H1 (cell line): ENCODE measurements at regions not wholly inside any gene's neighbourhood (a gene's known extent, or its start where the extent isn't known, plus 50 kb on each side); places are given as distances from the start of the nearest gene placed in this dataset.

Experiments used
- CTCF ChIA-PET: fragments of 300-600 bp; sonication (Branson Sonifier 250); formaldehyde crosslinking; loops from one replicate; lab custom pipeline; 2021; ENCODE audit not compliant: partially characterized antibody; lab: Charles Lee
- POLR2A ChIA-PET: fragments of 300-600 bp; sonication (Branson Sonifier 250); formaldehyde crosslinking; loops from one replicate; lab custom pipeline; 2021; ENCODE audit warnings: inconsistent platforms; ENCODE audit not compliant: partially characterized antibody; lab: Charles Lee
- DNase-seq, 2 experiments: peaks; one replicate each; pipeline versions ENCODE4 v3.0.0 to v3.0.0-alpha.2; 2010 to 2022; ENCODE audit warnings: low spot score in 2 of 2, low read depth in 1 of 2, mixed read lengths in 1 of 2
- FAIRE-seq: peaks from 2 replicates; lab custom pipeline; 2011; peaks lifted over from hg19 to GRCh38; lab: Jason Lieb, UNC
- H2AFZ ChIP-seq: 2 replicates; pipeline ENCODE4 v1.8.1; 2012; ENCODE audit warnings: low read length, inconsistent platforms
- H2AK5ac ChIP-seq: 2 replicates; pipeline ENCODE4 v1.6.1; 2013; ENCODE audit warnings: low read depth, low read length
- H2BK120ac ChIP-seq: replicated peaks from 2 replicates; pipeline ENCODE3; 2013; ENCODE audit warnings: low read depth, low read length, inconsistent platforms
- H2BK12ac ChIP-seq: 2 replicates; pipeline ENCODE4 v1.6.1; 2013; ENCODE audit warnings: low read depth, low read length
- H2BK15ac ChIP-seq: 2 replicates; pipeline ENCODE4 v1.6.1; 2013; ENCODE audit warnings: low read length
- H2BK20ac ChIP-seq: 2 replicates; pipeline ENCODE4 v1.6.1; 2013; ENCODE audit warnings: low read length
- H2BK5ac ChIP-seq: 2 replicates; pipeline ENCODE4 v1.6.1; 2013; ENCODE audit warnings: low read depth, low read length
- H3K14ac ChIP-seq: 2 replicates; pipeline ENCODE4 v1.6.1; 2013; ENCODE audit warnings: inconsistent platforms; ENCODE audit not compliant: insufficient read length
- H3K18ac ChIP-seq: 2 replicates; pipeline ENCODE4 v1.6.1; 2013; ENCODE audit warnings: low read length; ENCODE audit errors: extremely low read depth
- H3K23ac ChIP-seq: 2 replicates; pipeline ENCODE4 v1.6.1; 2013; ENCODE audit warnings: inconsistent platforms; ENCODE audit not compliant: insufficient read length
- H3K23me2 ChIP-seq: 2 replicates; pipeline ENCODE4 v1.6.1; 2013; ENCODE audit warnings: low read depth, low read length
- H3K27ac ChIP-seq: 2 replicates; pipeline ENCODE4 v1.6.1; 2011; ENCODE audit warnings: low read depth, low read length, inconsistent platforms
- H3K27me3 ChIP-seq, 4 experiments: replicated peaks in 1 of 4; 1 replicate in 1 of 4; 2 replicates in 3 of 4; pipeline versions ENCODE4 v1.6.1 to v1.8.1; 2011 to 2013; ENCODE audit warnings: low read length in 3 of 4, mild to moderate bottlenecking in 3 of 4, inconsistent platforms in 2 of 4, mixed read lengths in 2 of 4, moderate library complexity in 1 of 4; ENCODE audit not compliant: control insufficient read depth in 3 of 4, insufficient read depth in 3 of 4; ENCODE audit errors: extremely low read depth in 1 of 4
- H3K36me3 ChIP-seq, 4 experiments: 2 replicates each; pipeline versions ENCODE4 v1.6.1 to v1.8.1; 2011 to 2013; ENCODE audit warnings: mild to moderate bottlenecking in 4 of 4, low read length in 3 of 4, moderate library complexity in 2 of 4, control low read depth in 1 of 4, inconsistent platforms in 1 of 4; ENCODE audit not compliant: insufficient read depth in 4 of 4, control insufficient read depth in 2 of 4
- H3K4ac ChIP-seq: replicated peaks from 2 replicates; pipeline ENCODE3; 2013; ENCODE audit warnings: low read length, low read depth, mixed read lengths, inconsistent platforms; ENCODE audit not compliant: insufficient read length
- H3K4me1 ChIP-seq, 4 experiments: replicated peaks in 1 of 4; 1 replicate in 1 of 4; 2 replicates in 3 of 4; pipeline versions ENCODE4 v1.6.1 to v1.8.1; 2011 to 2013; ENCODE audit warnings: low read length in 3 of 4, inconsistent platforms in 2 of 4, mixed read lengths in 1 of 4; ENCODE audit not compliant: insufficient read depth in 4 of 4, control insufficient read depth in 3 of 4
- H3K4me2 ChIP-seq, 2 experiments: 2 replicates each; pipeline versions ENCODE4 v1.6.1 to v1.8.1; 2011 to 2013; ENCODE audit warnings: low read depth in 2 of 2, low read length in 2 of 2, control low read depth in 1 of 2, inconsistent platforms in 1 of 2, mild to moderate bottlenecking in 1 of 2; ENCODE audit not compliant: insufficient read depth in 1 of 2
- H3K4me3 ChIP-seq, 4 experiments: fragments of 200-600, 300-600 bp in 1 of 4; sonication (generic), shearing (Covaris generic), sonication (Bioruptor Twin) in 1 of 4; 2 replicates each; pipeline versions ENCODE4 v1.5.1 to v1.8.1; 2011 to 2016; ENCODE audit warnings: low read length in 4 of 4, low read depth in 3 of 4, control low read depth in 2 of 4, inconsistent platforms in 2 of 4, mild to moderate bottlenecking in 2 of 4, mixed read lengths in 1 of 4, moderate library complexity in 1 of 4; ENCODE audit not compliant: insufficient read depth in 2 of 4; ENCODE audit errors: extremely low read depth in 1 of 4
- H3K56ac ChIP-seq: replicated peaks from 2 replicates; pipeline ENCODE3; 2013; ENCODE audit warnings: low read depth, mild to moderate bottlenecking, mixed read lengths, low read length, inconsistent platforms; ENCODE audit not compliant: insufficient read length
- H3K79me1 ChIP-seq: 2 replicates; pipeline ENCODE4 v1.6.1; 2013; ENCODE audit warnings: low read depth, low read length, control low read depth
- H3K79me2 ChIP-seq, 2 experiments: 2 replicates each; pipeline versions ENCODE4 v1.6.1 to v1.8.1; 2012 to 2013; ENCODE audit warnings: low read length in 2 of 2, mild to moderate bottlenecking in 2 of 2, inconsistent platforms in 1 of 2; ENCODE audit not compliant: insufficient read depth in 2 of 2, control insufficient read depth in 1 of 2
- H3K9ac ChIP-seq, 4 experiments: replicated peaks in 1 of 4; 1 replicate in 1 of 4; 2 replicates in 3 of 4; pipeline versions ENCODE4 v1.6.1 to v1.8.1; 2011 to 2013; ENCODE audit warnings: low read depth in 3 of 4, low read length in 3 of 4, control low read depth in 2 of 4, mild to moderate bottlenecking in 2 of 4, moderate library complexity in 2 of 4, inconsistent platforms in 1 of 4; ENCODE audit errors: extremely low read depth in 1 of 4
- H3K9me3 ChIP-seq, 2 experiments: 2 replicates each; pipeline versions ENCODE4 v1.6.1 to v1.8.1; 2012 to 2013; ENCODE audit warnings: mild to moderate bottlenecking in 2 of 2, moderate library complexity in 2 of 2, control low read depth in 1 of 2, inconsistent platforms in 1 of 2, low read depth in 1 of 2, low read length in 1 of 2, mixed read lengths in 1 of 2; ENCODE audit not compliant: insufficient read depth in 2 of 2
- H4K20me1 ChIP-seq, 2 experiments: replicated peaks in 1 of 2; 2 replicates each; pipeline versions ENCODE3 to v1.8.1; 2011 to 2013; ENCODE audit warnings: inconsistent platforms in 2 of 2, low read length in 2 of 2, mild to moderate bottlenecking in 1 of 2; ENCODE audit not compliant: insufficient read depth in 2 of 2, control insufficient read depth in 1 of 2
- H4K5ac ChIP-seq: 2 replicates; pipeline ENCODE4 v1.6.1; 2013; ENCODE audit warnings: low read length, low read depth, mixed read lengths, inconsistent platforms; ENCODE audit not compliant: insufficient read length
- H4K8ac ChIP-seq: 2 replicates; pipeline ENCODE4 v1.8.0; 2013; ENCODE audit warnings: mild to moderate bottlenecking, moderate library complexity, low read length, inconsistent platforms; ENCODE audit not compliant: insufficient read depth; ENCODE audit errors: extremely low read depth
- H4K91ac ChIP-seq: replicated peaks from 2 replicates; pipeline ENCODE3; 2013; ENCODE audit warnings: low read length, mixed read lengths, inconsistent platforms; ENCODE audit not compliant: insufficient read length
- CBX5 ChIP-seq: fragments of 300-800, 300-1000 bp; sonication (generic); IDR thresholded peaks from 2 replicates; pipeline ENCODE4 v1.7.1; 2016; ENCODE audit warnings: antibody characterized with exemption, low read length, low read depth
- CREB1 ChIP-seq: IDR thresholded peaks from 2 replicates; pipeline ENCODE4 v1.6.1; 2012; ENCODE audit warnings: inconsistent platforms
- KDM1A ChIP-seq: fragments of 200-600, 300-600 bp; sonication (generic); IDR thresholded peaks from 2 replicates; pipeline ENCODE4 v1.7.1; 2016; ENCODE audit warnings: mild to moderate bottlenecking, low read length, borderline replicate concordance
- MAFK ChIP-seq: IDR thresholded peaks from 2 replicates; pipeline ENCODE4 v1.6.1; 2012; ENCODE audit warnings: low read depth, mild to moderate bottlenecking, improper control_type of control experiment, low read length
- NRF1 ChIP-seq: IDR thresholded peaks from 2 replicates; pipeline ENCODE4 v1.6.1; 2011; ENCODE audit warnings: mild to moderate bottlenecking, low read depth, low read length, improper control_type of control experiment
- POU5F1 ChIP-seq: IDR thresholded peaks from 2 replicates; pipeline ENCODE4 v1.6.1; 2011; ENCODE audit warnings: low read depth, mild to moderate bottlenecking, low read length, moderate library complexity
- RFX5 ChIP-seq: IDR thresholded peaks from 2 replicates; pipeline ENCODE4 v1.6.1; 2011; ENCODE audit warnings: low read depth, low read length, improper control_type of control experiment, borderline replicate concordance
- SUZ12 ChIP-seq: fragments of 200-600 bp; sonication (generic); IDR thresholded peaks from 2 replicates; pipeline ENCODE4 v1.6.1; 2012; ENCODE audit warnings: mild to moderate bottlenecking, inconsistent platforms, low read length, moderate library complexity, mixed read lengths
- WGBS, 2 experiments: shearing (Covaris generic) in 1 of 2; methylation state at CpG; one replicate each; pipeline versions ENCODE4 v1.1.6 to v1.1.7; 2013 to 2015; ENCODE audit warnings: low lambda C conversion rate in 2 of 2, mixed read lengths in 2 of 2, inconsistent platforms in 1 of 2, low coverage in 1 of 2, missing lambda C conversion rate in 1 of 2; ENCODE audit not compliant: insufficient replicate concordance in 2 of 2, insufficient coverage in 1 of 2, insufficient read length in 1 of 2; ENCODE audit errors: extremely low coverage in 1 of 2, missing lambda C conversion rate in 1 of 2; 5-methylcytosine and 5-hydroxymethylcytosine counted together
- TF ChIP-seq, protein P1 (sequence below): IDR thresholded peaks from 2 replicates; pipeline ENCODE4 v1.6.1; 2012; ENCODE audit warnings: inconsistent platforms
- TF ChIP-seq, protein P2 (sequence below): IDR thresholded peaks from 2 replicates; pipeline ENCODE4 v1.6.1; 2012; ENCODE audit warnings: low read length, inconsistent platforms
- TF ChIP-seq, protein P3 (sequence below): IDR thresholded peaks from 2 replicates; pipeline ENCODE4 v1.6.1; 2011; ENCODE audit warnings: low read length, improper control_type of control experiment

DNA sequence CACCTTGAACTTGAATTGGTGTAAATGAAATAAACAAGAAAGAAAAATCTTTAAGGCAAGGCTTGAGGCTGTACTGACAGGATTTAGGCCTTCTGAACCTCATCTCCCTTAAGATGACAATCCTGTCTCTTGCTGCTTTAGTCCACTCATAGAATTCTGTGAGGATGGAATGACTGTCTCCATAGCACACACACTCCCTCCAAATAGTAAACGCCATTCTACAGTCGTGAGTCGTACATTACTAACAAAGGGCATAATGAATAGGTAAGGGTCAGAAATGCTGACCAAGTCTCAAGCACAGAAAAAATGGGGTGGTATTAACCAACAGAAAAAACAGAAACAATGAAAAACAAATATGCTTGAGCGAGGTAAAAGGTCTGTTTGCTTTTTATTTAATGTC, 71.8 kb upstream of the SIMC1 start:
- H4K20me1 ChIP-seq: no peaks in the 10 kb centered on the region
- H2BK12ac ChIP-seq: no peak overlapping the region; the same call in 1 of the 2 replicates
- H3K14ac ChIP-seq: no peak overlapping the region
- 90% methylated on average over 4 of the region's 4 CpGs; no CpG with 5 or more reads in 1 of the 2 experiments for WGBS, 2 experiments
- POLR2A ChIA-PET: no interaction called here
- H2AK5ac ChIP-seq: peak overlapping the region; percentile 67; the same call in 1 of the 2 replicates
- CTCF ChIA-PET: no interaction called here
- no peak overlapping the region for H4K91ac ChIP-seq
- H2BK15ac ChIP-seq: no peak overlapping the region
- H2AFZ ChIP-seq: no peak overlapping the region
- H3K79me1 ChIP-seq: no peaks in the 10 kb centered on the region
- H4K8ac ChIP-seq: no peak overlapping the region
- H3K9me3 ChIP-seq: no peaks in the 10 kb centered on the region
- H3K4me1 ChIP-seq: 0 out of 7 replicates have a peak, but pooled peaks cover 0 to 3% (median 0%) of the 10 kb centered on the region in 4 experiments
- no peak overlapping the region for H3K56ac ChIP-seq
- DNase-seq (no peak), FAIRE-seq (no peak)
- H3K4me2 ChIP-seq: no peak overlapping the region
- H3K4ac ChIP-seq: no peak overlapping the region
- no peak overlapping the region for H3K9ac ChIP-seq
- no peaks in the 10 kb centered on the region for H3K36me3 ChIP-seq
- no peaks in the 10 kb centered on the region; a peak in 3 of 7 replicates for H3K27me3 ChIP-seq
- H2BK5ac ChIP-seq: no peak overlapping the region
- H3K79me2 ChIP-seq: no peaks in the 10 kb centered on the region
- no peak overlapping the region for H2BK120ac ChIP-seq
- H3K23me2 ChIP-seq: no peaks in the 10 kb centered on the region
- H2BK20ac ChIP-seq: no peak overlapping the region
- H4K5ac ChIP-seq: no peak overlapping the region
- no peak overlapping the region for H3K18ac ChIP-seq
- no peak overlapping the region for H3K23ac ChIP-seq
- no peak overlapping the region for H3K27ac ChIP-seq
- H3K4me3 ChIP-seq: no peak overlapping the region
- TF ChIP-seq NRF1 (no peak), MAFK (no peak), POU5F1 (no peak), SUZ12 (no peak), CBX5 (no peak), KDM1A (no peak), CREB1 (no peak), RFX5 (no peak)
- TF ChIP-seq, protein P1, sequence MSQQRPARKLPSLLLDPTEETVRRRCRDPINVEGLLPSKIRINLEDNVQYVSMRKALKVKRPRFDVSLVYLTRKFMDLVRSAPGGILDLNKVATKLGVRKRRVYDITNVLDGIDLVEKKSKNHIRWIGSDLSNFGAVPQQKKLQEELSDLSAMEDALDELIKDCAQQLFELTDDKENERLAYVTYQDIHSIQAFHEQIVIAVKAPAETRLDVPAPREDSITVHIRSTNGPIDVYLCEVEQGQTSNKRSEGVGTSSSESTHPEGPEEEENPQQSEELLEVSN: no peak
- TF ChIP-seq, protein P2, sequence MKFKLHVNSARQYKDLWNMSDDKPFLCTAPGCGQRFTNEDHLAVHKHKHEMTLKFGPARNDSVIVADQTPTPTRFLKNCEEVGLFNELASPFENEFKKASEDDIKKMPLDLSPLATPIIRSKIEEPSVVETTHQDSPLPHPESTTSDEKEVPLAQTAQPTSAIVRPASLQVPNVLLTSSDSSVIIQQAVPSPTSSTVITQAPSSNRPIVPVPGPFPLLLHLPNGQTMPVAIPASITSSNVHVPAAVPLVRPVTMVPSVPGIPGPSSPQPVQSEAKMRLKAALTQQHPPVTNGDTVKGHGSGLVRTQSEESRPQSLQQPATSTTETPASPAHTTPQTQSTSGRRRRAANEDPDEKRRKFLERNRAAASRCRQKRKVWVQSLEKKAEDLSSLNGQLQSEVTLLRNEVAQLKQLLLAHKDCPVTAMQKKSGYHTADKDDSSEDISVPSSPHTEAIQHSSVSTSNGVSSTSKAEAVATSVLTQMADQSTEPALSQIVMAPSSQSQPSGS: no peak
- TF ChIP-seq, protein P3, sequence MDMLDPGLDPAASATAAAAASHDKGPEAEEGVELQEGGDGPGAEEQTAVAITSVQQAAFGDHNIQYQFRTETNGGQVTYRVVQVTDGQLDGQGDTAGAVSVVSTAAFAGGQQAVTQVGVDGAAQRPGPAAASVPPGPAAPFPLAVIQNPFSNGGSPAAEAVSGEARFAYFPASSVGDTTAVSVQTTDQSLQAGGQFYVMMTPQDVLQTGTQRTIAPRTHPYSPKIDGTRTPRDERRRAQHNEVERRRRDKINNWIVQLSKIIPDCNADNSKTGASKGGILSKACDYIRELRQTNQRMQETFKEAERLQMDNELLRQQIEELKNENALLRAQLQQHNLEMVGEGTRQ: no peak
